ENCODE measurements at regions not wholly inside any gene's neighbourhood (a gene's known extent, or its start where the extent isn't known, plus 50 kb on each side); places are given as distances from the start of the nearest gene placed in this dataset.

DNA sequence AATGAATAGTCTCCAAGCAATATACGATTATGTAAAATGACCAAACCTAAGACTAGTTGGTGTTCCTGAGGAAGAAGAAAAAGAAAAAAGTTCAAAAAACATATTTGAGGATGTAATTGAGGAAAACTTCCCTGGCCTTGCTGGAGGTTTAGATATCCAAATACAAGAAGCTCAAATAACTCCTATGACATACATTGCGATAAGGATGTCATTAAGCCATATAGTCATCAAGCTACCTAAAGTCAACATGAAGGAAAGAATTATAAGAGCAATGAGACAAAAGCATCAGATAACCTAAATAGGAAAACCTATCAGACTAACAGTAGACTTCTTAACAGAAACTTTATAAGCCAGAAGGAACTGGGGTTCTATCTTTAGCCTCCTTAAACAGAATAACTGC lies 231.1 kb downstream of the TUSC7 start:
- no peak overlapping the region for H3K4me3 ChIP-seq (ENCODE audit: low read length in 2 of 2)
- peaks cover 0 to 7% of the 10 kb centered on the region in 2 donors for H3K9me3 ChIP-seq (ENCODE audit: control insufficient read depth in 2 of 2, insufficient read depth in 1 of 2, low read length in 1 of 2)
- H3K36me3 ChIP-seq (ENCODE audit: control insufficient read depth in 2 of 2, insufficient read depth in 2 of 2, low read length in 1 of 2), result no peaks in the 10 kb centered on the region
- no peak overlapping the region for H3K27ac ChIP-seq (ENCODE audit: low read depth in 1 of 2, low read length in 1 of 2)
- H3K27me3 ChIP-seq (ENCODE audit: control insufficient read depth in 2 of 2, insufficient read depth in 1 of 2, low read length in 1 of 2), result no peaks in the 10 kb centered on the region
- WGBS, result 95% methylated on average over 2 of the region's 2 CpGs
- DNase-seq (ENCODE audit: low read depth in 6 of 9, low spot score in 9 of 9), result no peak
- no peaks in the 10 kb centered on the region for H3K4me1 ChIP-seq (ENCODE audit: control insufficient read depth in 2 of 2, insufficient read depth in 2 of 2, low read length in 2 of 2)

GRCh38 chr3:116946376-116946775 lies 236.8 kb downstream of the TUSC7 start:
- H3K9me3 ChIP-seq (ENCODE audit: control insufficient read depth in 2 of 2, insufficient read depth in 1 of 2, low read length in 1 of 2), result no peaks in the 10 kb centered on the region
- no peaks in the 10 kb centered on the region for H3K36me3 ChIP-seq (ENCODE audit: control insufficient read depth in 2 of 2, insufficient read depth in 2 of 2, low read length in 1 of 2)
- WGBS, result 95% methylated on average over 1 of the region's 1 CpG
- DNase-seq (ENCODE audit: low read depth in 6 of 9, low spot score in 9 of 9), result no peak
- no peak overlapping the region for H3K27ac ChIP-seq (ENCODE audit: low read depth in 1 of 2, low read length in 1 of 2)
- no peaks in the 10 kb centered on the region for H3K4me1 ChIP-seq (ENCODE audit: control insufficient read depth in 2 of 2, insufficient read depth in 2 of 2, low read length in 2 of 2)
- H3K27me3 ChIP-seq (ENCODE audit: control insufficient read depth in 2 of 2, insufficient read depth in 1 of 2, low read length in 1 of 2), result no peaks in the 10 kb centered on the region
- H3K4me3 ChIP-seq (ENCODE audit: low read length in 2 of 2), result no peak overlapping the region

DNA sequence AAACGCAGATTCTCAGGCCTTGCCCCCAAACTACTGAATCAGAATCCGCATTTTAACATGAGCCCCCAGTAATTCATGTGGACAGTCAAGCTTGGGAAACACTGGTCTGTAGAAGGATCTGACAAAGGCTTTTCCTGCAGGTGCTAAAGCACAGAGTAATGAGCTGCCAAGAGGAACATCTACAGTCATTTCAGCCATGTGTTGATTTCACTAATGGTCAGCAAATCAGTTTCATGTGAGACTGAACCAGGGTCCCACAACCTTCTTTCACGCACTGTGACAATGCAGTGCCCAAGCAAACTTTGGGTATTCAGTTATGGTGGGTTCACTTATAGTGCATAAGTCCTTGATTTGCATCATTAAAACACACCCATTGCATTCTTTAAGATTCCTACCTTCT lies 237.6 kb downstream of the TUSC7 start:
- H3K27me3 ChIP-seq (ENCODE audit: control insufficient read depth in 2 of 2, insufficient read depth in 1 of 2, low read length in 1 of 2), result no peaks in the 10 kb centered on the region
- H3K9me3 ChIP-seq (ENCODE audit: control insufficient read depth in 2 of 2, insufficient read depth in 1 of 2, low read length in 1 of 2), result no peaks in the 10 kb centered on the region
- H3K27ac ChIP-seq (ENCODE audit: low read depth in 1 of 2, low read length in 1 of 2), result no peak overlapping the region
- H3K4me1 ChIP-seq (ENCODE audit: control insufficient read depth in 2 of 2, insufficient read depth in 2 of 2, low read length in 2 of 2), result no peaks in the 10 kb centered on the region
- H3K36me3 ChIP-seq (ENCODE audit: control insufficient read depth in 2 of 2, insufficient read depth in 2 of 2, low read length in 1 of 2), result no peaks in the 10 kb centered on the region
- no peak for DNase-seq (ENCODE audit: low read depth in 6 of 9, low spot score in 9 of 9)
- 96% methylated on average over 3 of the region's 3 CpGs for WGBS
- no peak overlapping the region for H3K4me3 ChIP-seq (ENCODE audit: low read length in 2 of 2)

DNA sequence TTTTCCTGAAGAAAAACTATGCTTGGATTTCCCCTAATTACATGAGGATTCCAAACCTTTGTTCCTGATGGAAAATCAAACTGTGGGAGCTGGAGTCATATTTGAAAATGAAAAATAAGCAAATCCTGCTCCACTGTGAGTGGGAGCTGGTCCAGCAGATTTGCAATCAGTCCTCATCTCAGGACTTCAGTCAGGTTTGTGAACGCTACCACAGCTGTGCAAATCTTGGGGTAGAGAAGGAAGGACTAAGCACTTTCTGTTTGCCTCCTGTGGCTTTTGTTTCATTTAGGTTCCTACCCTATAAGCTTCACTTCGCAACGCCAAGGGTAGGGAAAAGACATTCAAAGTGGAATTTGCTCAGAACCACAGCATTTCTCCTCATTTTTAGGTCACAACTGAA lies 238.2 kb downstream of the TUSC7 start:
- DNase-seq (ENCODE audit: low read depth in 6 of 9, low spot score in 9 of 9), result no peak

DNA sequence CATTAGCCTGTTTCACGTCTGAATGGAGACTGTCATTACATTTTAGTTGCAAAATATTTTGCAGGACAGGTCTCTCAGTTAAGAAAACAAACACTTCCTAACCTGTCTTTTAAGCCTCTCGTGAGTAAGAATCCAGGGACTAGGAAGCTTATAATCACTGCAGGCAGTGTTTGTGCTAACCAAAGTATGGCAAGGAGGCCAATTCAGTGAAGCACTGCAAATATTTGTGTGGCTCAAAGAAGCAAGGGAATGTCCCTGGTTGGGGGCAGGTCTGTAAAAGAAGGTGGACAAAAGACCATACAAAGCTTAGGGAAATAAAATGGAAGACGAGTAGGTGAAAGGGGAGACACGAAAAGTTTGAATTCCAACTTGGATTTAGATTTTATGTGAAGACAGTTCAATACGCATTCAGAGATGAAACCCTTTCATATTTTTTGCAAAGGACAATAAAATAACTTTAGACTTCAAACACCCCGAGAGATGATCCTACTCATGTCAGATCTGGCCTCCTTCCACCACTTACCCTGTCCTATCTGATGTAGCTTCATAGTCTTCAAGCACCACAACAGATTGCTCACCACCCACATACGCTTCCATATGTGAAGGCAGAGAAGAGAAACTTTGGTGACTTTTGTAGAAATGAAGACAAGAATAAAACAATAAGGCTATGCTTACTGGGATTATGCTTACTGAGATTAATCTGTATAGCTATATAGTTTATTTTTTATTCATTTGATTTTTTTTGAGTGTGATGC lies 240.9 kb downstream of the TUSC7 start:
- 85% methylated on average over 7 of the region's 7 CpGs for WGBS
- Histone ChIP-seq H3K27ac (ENCODE audit: low read depth in 1 of 2, low read length in 1 of 2) (no peak overlapping the region), H3K36me3 (ENCODE audit: control insufficient read depth in 2 of 2, insufficient read depth in 2 of 2, low read length in 1 of 2) (no peaks in the 10 kb centered on the region), H3K9me3 (ENCODE audit: control insufficient read depth in 2 of 2, insufficient read depth in 1 of 2, low read length in 1 of 2) (no peaks in the 10 kb centered on the region), H3K4me1 (ENCODE audit: control insufficient read depth in 2 of 2, insufficient read depth in 2 of 2, low read length in 2 of 2) (no peaks in the 10 kb centered on the region), H3K27me3 (ENCODE audit: control insufficient read depth in 2 of 2, insufficient read depth in 1 of 2, low read length in 1 of 2) (no peaks in the 10 kb centered on the region), H3K4me3 (ENCODE audit: low read length in 2 of 2) (no peak overlapping the region)
- no peak for DNase-seq (ENCODE audit: low read depth in 6 of 9, low spot score in 9 of 9)

More for the DNA sequence above, 238.2 kb downstream of the TUSC7 start:
- Histone ChIP-seq H3K4me3 (ENCODE audit: low read length in 2 of 2) (no peak overlapping the region), H3K4me1 (ENCODE audit: control insufficient read depth in 2 of 2, insufficient read depth in 2 of 2, low read length in 2 of 2) (no peaks in the 10 kb centered on the region), H3K27me3 (ENCODE audit: control insufficient read depth in 2 of 2, insufficient read depth in 1 of 2, low read length in 1 of 2) (no peaks in the 10 kb centered on the region), H3K9me3 (ENCODE audit: control insufficient read depth in 2 of 2, insufficient read depth in 1 of 2, low read length in 1 of 2) (no peaks in the 10 kb centered on the region), H3K27ac (ENCODE audit: low read depth in 1 of 2, low read length in 1 of 2) (no peak overlapping the region), H3K36me3 (ENCODE audit: control insufficient read depth in 2 of 2, insufficient read depth in 2 of 2, low read length in 1 of 2) (no peaks in the 10 kb centered on the region)
- WGBS, result 82% methylated on average over 3 of the region's 3 CpGs

DNA sequence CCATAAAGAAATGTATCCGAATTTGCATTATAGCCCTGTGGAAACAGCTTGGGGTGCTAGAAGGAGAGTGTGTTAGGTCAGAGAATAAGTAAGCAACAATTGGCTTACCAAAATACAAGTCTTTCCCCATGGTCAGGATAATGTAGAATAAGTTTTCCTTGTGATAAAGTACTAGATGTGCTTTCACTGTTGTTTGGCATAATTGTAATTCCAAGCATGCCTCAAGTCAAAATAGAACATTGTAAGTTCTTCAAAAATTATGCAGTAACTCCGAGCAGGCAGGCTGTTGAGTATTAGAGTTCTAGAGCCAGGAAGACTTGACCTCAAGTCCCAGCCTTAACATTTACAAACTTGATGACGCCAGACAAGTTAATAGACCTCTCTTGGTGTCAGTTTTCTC lies 242.0 kb downstream of the TUSC7 start:
- Histone ChIP-seq H3K27ac (ENCODE audit: low read depth in 1 of 2, low read length in 1 of 2) (no peak overlapping the region), H3K27me3 (ENCODE audit: control insufficient read depth in 2 of 2, insufficient read depth in 1 of 2, low read length in 1 of 2) (no peaks in the 10 kb centered on the region), H3K4me3 (ENCODE audit: low read length in 2 of 2) (no peak overlapping the region), H3K36me3 (ENCODE audit: control insufficient read depth in 2 of 2, insufficient read depth in 2 of 2, low read length in 1 of 2) (no peaks in the 10 kb centered on the region), H3K4me1 (ENCODE audit: control insufficient read depth in 2 of 2, insufficient read depth in 2 of 2, low read length in 2 of 2) (no peaks in the 10 kb centered on the region), H3K9me3 (ENCODE audit: control insufficient read depth in 2 of 2, insufficient read depth in 1 of 2, low read length in 1 of 2) (no peaks in the 10 kb centered on the region)
- DNase-seq (ENCODE audit: low read depth in 6 of 9, low spot score in 9 of 9), result no peak
- 84% methylated on average over 3 of the region's 3 CpGs for WGBS

GRCh38 chr3:116958291-116958690 lies 248.7 kb downstream of the TUSC7 start:
- Histone ChIP-seq H3K4me3 (ENCODE audit: low read length in 2 of 2) (no peak overlapping the region), H3K27ac (ENCODE audit: low read depth in 1 of 2, low read length in 1 of 2) (no peak overlapping the region), H3K36me3 (ENCODE audit: control insufficient read depth in 2 of 2, insufficient read depth in 2 of 2, low read length in 1 of 2) (no peaks in the 10 kb centered on the region), H3K9me3 (ENCODE audit: control insufficient read depth in 2 of 2, insufficient read depth in 1 of 2, low read length in 1 of 2) (no peaks in the 10 kb centered on the region), H3K4me1 (ENCODE audit: control insufficient read depth in 2 of 2, insufficient read depth in 2 of 2, low read length in 2 of 2) (no peaks in the 10 kb centered on the region), H3K27me3 (ENCODE audit: control insufficient read depth in 2 of 2, insufficient read depth in 1 of 2, low read length in 1 of 2) (no peaks in the 10 kb centered on the region)
- 76% methylated on average over 3 of the region's 3 CpGs for WGBS
- DNase-seq (ENCODE audit: low read depth in 6 of 9, low spot score in 9 of 9), result no peak

DNA sequence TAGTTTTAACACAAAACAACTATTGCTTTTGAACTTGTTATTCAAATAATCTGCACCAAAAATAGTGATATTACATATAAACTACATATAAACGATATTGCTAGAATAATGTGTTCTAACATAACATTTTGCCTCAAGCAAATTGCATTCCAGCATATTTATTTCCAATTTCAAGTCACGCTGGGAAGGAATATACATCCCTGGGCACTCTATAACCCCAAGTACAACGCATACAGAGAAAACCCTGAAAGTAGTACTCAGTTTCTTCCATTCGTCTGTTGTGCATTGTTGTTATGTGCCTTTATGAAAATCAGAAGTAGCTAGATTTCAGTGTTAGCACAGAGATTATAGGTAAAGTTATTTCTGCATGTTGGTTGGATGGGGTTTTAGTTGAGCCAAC lies 251.5 kb downstream of the TUSC7 start:
- no peak overlapping the region for H3K4me3 ChIP-seq (ENCODE audit: low read length in 2 of 2)
- H3K36me3 ChIP-seq (ENCODE audit: control insufficient read depth in 2 of 2, insufficient read depth in 2 of 2, low read length in 1 of 2), result no peaks in the 10 kb centered on the region
- WGBS, result 92% methylated on average over 4 of the region's 4 CpGs
- no peaks in the 10 kb centered on the region for H3K9me3 ChIP-seq (ENCODE audit: control insufficient read depth in 2 of 2, insufficient read depth in 1 of 2, low read length in 1 of 2)
- no peaks in the 10 kb centered on the region for H3K4me1 ChIP-seq (ENCODE audit: control insufficient read depth in 2 of 2, insufficient read depth in 2 of 2, low read length in 2 of 2)
- no peaks in the 10 kb centered on the region for H3K27me3 ChIP-seq (ENCODE audit: control insufficient read depth in 2 of 2, insufficient read depth in 1 of 2, low read length in 1 of 2)
- DNase-seq (ENCODE audit: low read depth in 6 of 9, low spot score in 9 of 9), result no peak
- H3K27ac ChIP-seq (ENCODE audit: low read depth in 1 of 2, low read length in 1 of 2), result no peak overlapping the region

DNA sequence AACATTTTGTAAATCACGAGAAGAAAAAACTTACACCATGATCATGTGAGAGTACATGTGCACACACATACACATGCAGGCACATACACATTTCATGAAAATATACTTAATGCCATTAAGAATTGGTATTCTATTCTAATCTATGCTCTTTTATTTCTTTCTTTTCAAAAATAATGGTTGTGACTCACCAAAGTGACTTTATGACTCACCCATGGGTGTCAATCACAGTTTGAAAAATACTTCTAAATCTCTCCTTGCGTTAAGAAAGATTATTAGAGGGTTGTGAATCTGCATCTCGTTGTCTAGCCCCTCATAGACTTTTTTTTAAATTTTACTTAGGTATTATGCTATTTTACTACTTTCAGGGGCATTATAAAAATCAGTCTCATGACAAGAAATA lies 254.2 kb downstream of the TUSC7 start:
- Histone ChIP-seq H3K4me1 (ENCODE audit: control insufficient read depth in 2 of 2, insufficient read depth in 2 of 2, low read length in 2 of 2) (no peaks in the 10 kb centered on the region), H3K27me3 (ENCODE audit: control insufficient read depth in 2 of 2, insufficient read depth in 1 of 2, low read length in 1 of 2) (no peaks in the 10 kb centered on the region), H3K4me3 (ENCODE audit: low read length in 2 of 2) (no peak overlapping the region), H3K9me3 (ENCODE audit: control insufficient read depth in 2 of 2, insufficient read depth in 1 of 2, low read length in 1 of 2) (no peaks in the 10 kb centered on the region), H3K27ac (ENCODE audit: low read depth in 1 of 2, low read length in 1 of 2) (no peak overlapping the region), H3K36me3 (ENCODE audit: control insufficient read depth in 2 of 2, insufficient read depth in 2 of 2, low read length in 1 of 2) (no peaks in the 10 kb centered on the region)
- 86% methylated on average over 3 of the region's 3 CpGs for WGBS
- DNase-seq (ENCODE audit: low read depth in 6 of 9, low spot score in 9 of 9), result no peak
